Cardiac muscle cell (in vitro differentiated cells and primary cell): ENCODE measurements at regions not wholly inside any gene's neighbourhood (a gene's known extent, or its start where the extent isn't known, plus 50 kb on each side); places are given as distances from the start of the nearest gene placed in this dataset.

Source experiments
- DNase-seq, 2 donors: peaks; one replicate each; pipeline versions ENCODE4 v3.0.0 to v3.0.0-alpha.2; 2010 to 2017; ENCODE audit warnings: low read depth in 1 of 2, low spot score in 1 of 2
- H3K27ac ChIP-seq: fragments of 200-600 bp; sonication (generic); 2 replicates; pipeline ENCODE4 v1.5.1; 2016
- H3K27me3 ChIP-seq: fragments of 200-600 bp; sonication (generic); 2 replicates; pipeline ENCODE4 v1.6.0; 2016; ENCODE audit warnings: control low read depth
- H3K36me3 ChIP-seq: fragments of 200-600 bp; sonication (generic); 2 replicates; pipeline ENCODE4 v1.5.1; 2016; ENCODE audit warnings: control low read depth
- H3K4me1 ChIP-seq: fragments of 200-600 bp; sonication (generic); 2 replicates; pipeline ENCODE4 v1.8.1; 2017; ENCODE audit warnings: low read depth, mild to moderate bottlenecking, mixed run types
- H3K4me3 ChIP-seq: fragments of 200-600 bp; sonication (generic); 2 replicates; pipeline ENCODE4 v1.5.1; 2016; ENCODE audit warnings: mild to moderate bottlenecking
- H3K9me3 ChIP-seq: fragments of 200-600 bp; sonication (generic); 2 replicates; pipeline ENCODE4 v1.5.1; 2017; ENCODE audit warnings: low read depth, mild to moderate bottlenecking, control low read depth
- TF ChIP-seq, protein P1 (sequence below): IDR thresholded peaks from 2 replicates; pipeline ENCODE4 v1.5.1; 2012; ENCODE audit warnings: low read depth, mild to moderate bottlenecking, low read length

DNA sequence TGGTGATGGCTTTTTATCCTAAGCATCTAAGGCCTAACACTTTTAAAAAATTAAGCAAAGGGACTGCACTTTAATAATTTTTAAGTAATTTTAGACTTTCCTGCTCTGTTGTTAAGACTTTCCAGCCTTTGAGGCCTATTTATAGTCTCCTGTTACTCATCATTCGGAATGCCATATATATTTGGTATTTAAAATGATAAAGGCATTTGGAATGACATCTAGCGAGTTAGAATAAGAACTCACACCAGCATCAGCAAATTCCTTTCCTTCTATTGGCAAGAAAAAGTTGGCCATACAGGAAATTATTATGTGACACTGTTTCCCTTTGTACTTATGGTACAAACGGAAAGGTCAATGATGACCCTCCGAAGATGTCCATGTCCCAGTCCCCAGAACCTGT, 88.1 kb upstream of the STMND1 start:
- H3K4me1 ChIP-seq, result no peaks in the 10 kb centered on the region
- H3K27me3 ChIP-seq, result no peaks in the 10 kb centered on the region
- no peaks in the 10 kb centered on the region for H3K9me3 ChIP-seq
- H3K36me3 ChIP-seq, result no peaks in the 10 kb centered on the region
- no peak overlapping the region for H3K4me3 ChIP-seq
- TF ChIP-seq, protein P1, sequence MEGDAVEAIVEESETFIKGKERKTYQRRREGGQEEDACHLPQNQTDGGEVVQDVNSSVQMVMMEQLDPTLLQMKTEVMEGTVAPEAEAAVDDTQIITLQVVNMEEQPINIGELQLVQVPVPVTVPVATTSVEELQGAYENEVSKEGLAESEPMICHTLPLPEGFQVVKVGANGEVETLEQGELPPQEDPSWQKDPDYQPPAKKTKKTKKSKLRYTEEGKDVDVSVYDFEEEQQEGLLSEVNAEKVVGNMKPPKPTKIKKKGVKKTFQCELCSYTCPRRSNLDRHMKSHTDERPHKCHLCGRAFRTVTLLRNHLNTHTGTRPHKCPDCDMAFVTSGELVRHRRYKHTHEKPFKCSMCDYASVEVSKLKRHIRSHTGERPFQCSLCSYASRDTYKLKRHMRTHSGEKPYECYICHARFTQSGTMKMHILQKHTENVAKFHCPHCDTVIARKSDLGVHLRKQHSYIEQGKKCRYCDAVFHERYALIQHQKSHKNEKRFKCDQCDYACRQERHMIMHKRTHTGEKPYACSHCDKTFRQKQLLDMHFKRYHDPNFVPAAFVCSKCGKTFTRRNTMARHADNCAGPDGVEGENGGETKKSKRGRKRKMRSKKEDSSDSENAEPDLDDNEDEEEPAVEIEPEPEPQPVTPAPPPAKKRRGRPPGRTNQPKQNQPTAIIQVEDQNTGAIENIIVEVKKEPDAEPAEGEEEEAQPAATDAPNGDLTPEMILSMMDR, result no peak
- no peak overlapping the region for H3K27ac ChIP-seq
- peak in 1 of 2 donors; percentile 60 for DNase-seq

DNA sequence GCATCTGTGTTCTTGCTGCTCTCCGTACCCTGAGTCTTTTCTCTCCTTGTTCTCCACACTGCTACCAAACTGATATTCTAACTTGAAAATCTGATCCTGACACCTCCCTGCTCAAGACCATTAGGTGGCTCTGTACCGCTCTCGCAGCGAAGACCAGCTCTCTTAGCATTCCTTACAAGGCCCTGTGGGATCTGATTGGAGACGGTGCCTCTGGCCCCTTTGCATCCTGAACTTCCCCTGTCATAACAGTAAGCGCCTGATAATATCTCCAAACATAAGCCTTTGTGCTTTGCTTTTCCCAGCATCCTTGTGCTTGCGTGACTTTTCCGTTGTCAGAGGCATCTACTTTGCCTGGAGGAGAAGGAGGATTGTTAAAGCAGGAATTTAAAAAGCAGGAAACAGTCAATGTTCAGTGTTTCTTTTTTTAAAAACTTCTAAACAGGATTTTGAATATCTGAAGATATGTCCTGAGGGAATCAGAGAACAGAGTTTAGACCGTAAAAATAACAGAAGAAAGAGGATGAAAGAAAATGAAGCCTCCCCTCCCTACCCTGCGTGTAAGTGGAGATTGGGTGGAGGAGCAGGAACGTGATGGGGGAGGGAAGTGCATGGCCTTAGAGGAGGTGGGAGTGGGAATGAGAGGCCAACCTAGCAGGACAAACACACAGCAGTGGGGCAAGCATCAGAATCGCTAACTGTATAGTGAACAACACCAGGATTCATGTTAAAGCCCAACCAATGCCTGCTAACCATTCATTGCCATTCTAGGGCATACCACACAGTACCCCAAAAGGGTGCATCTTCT, 89.2 kb upstream of the STMND1 start:
- no peak overlapping the region for H3K27ac ChIP-seq
- DNase-seq, result peak; percentile 53 to 84

DNA sequence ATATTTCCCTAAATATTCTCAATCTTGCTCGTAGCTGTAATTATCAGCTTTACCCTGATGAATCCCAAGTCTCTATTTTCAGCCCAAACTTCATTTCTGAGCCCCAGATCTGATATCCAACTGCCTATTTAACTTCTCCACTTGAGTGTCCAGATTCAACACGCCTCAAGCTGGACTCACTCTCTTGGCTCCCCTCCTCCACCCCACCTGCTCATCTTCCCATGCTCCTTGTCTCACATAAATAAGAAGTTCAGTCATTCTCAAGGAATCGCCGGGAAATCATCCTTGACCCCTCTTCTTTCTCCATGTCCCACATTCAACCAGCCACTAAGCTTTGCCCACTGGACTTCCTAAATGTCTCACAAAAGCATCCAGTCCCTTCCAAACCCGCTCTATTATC, 89.9 kb upstream of the STMND1 start:
- Histone ChIP-seq H3K27me3 (no peaks in the 10 kb centered on the region), H3K27ac (no peak overlapping the region), H3K4me3 (no peak overlapping the region), H3K36me3 (no peaks in the 10 kb centered on the region), H3K9me3 (no peaks in the 10 kb centered on the region), H3K4me1 (no peaks in the 10 kb centered on the region)
- TF ChIP-seq, protein P1, result no peak
- no peak for DNase-seq

More for the DNA sequence above, 89.2 kb upstream of the STMND1 start:
- no peaks in the 10 kb centered on the region for H3K4me1 ChIP-seq
- H3K4me3 ChIP-seq, result no peak overlapping the region
- no peaks in the 10 kb centered on the region for H3K36me3 ChIP-seq
- H3K27me3 ChIP-seq, result no peaks in the 10 kb centered on the region
- no peaks in the 10 kb centered on the region for H3K9me3 ChIP-seq
- TF ChIP-seq, protein P1, result peak; percentile 49

DNA sequence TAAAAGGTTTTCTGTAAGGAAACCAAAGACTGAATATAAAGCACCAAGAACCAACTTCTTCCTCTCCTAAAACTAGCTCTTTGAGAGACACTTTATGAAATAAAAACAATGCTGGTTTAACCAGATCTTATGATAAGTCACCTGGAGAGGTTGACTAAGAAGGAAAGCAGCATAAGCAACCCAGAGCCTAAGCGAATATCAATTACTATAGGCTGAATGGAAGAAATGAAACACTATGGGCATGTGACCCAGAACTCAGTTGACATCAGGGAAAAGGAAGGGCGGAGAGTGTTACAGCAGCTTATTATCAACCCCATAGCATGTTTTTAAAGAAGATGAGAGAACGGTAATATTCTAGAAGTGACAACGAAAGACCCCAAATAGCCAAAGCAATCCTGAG, 94.1 kb upstream of the STMND1 start:
- TF ChIP-seq, protein P1, result no peak
- no peak overlapping the region for H3K4me3 ChIP-seq
- no peaks in the 10 kb centered on the region for H3K4me1 ChIP-seq
- H3K27me3 ChIP-seq, result no peaks in the 10 kb centered on the region
- no peak overlapping the region for H3K27ac ChIP-seq
- DNase-seq, result no peak
- H3K36me3 ChIP-seq, result no peaks in the 10 kb centered on the region
- no peaks in the 10 kb centered on the region for H3K9me3 ChIP-seq

DNA sequence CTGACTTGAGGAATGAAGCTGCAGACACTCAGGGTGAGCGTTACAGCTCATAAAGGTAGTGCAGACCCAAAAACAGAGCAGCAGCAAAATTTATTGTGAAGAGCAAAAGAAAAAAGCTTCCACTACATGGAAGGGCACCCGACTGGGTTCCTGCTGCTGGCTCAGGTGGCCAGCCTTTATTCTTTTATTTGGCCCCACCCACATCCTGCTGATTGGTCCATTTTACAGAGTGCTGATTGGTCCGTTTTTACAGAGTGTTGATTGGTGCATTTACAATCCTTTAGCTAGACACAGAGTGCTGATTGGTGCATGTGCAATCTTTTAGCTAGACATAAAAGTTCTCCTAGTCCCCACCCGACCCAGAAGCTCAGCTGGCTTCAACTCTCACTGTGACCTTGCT, 95.3 kb upstream of the STMND1 start:
- Histone ChIP-seq H3K27ac (no peak overlapping the region), H3K9me3 (no peaks in the 10 kb centered on the region), H3K4me1 (no peaks in the 10 kb centered on the region), H3K4me3 (no peak overlapping the region), H3K27me3 (no peaks in the 10 kb centered on the region), H3K36me3 (no peaks in the 10 kb centered on the region)
- no peak for DNase-seq
- TF ChIP-seq, protein P1, result no peak
